GM19455 (cell line): ENCODE measurements at regions not wholly inside any gene's neighbourhood (a gene's known extent, or its start where the extent isn't known, plus 50 kb on each side); places are given as distances from the start of the nearest gene placed in this dataset.

Source experiments
- ATAC-seq: cut with Tn5 transposase; IDR thresholded peaks from one replicate; pipeline ENCODE4 v1.9.1; 2021; ENCODE audit not compliant: unreplicated experiment

DNA sequence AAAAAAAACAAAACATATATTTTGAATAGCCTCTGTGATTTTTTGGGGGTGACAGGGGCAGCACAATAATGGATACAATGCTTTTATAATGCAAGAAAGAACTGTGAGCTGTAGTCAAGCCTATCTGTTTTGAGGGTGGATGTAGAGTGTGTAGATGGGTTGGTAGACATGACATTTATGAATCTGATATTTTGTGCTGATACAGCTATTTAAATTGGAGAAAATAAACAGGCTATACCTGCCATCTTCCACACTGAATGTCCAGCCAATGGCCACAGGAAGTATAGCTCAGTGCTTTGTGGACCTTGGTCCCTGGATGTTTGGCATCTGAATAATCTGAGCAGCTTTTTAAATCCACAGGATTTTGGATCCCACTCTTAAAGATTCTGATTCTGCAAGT, 175.0 kb downstream of the NEDD1 start:
- no peak for ATAC-seq

DNA sequence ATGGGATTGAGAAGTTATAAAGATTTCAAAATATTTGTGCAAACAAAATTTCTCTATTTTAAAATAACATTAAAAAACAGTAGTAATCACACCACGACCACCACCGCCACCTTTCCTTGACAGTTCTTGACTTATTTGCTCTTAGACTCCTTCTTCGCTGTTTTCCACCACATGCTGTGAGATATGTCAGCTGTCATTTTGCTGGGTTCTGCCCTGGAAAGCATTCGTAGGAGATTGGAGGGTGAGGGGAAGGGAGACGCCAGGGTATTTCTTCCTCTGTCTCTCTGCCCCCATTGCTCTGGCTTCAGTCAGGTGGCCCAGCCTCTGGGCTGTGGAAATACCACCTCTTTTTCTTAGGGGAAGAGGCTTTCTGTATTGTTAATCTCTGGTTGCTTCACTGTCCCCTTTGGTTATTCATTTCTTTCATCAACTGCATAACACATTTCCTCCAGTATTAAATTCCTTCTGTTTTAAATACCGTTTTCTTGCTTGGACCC, 186.2 kb downstream of the NEDD1 start:
- ATAC-seq = no peak

DNA sequence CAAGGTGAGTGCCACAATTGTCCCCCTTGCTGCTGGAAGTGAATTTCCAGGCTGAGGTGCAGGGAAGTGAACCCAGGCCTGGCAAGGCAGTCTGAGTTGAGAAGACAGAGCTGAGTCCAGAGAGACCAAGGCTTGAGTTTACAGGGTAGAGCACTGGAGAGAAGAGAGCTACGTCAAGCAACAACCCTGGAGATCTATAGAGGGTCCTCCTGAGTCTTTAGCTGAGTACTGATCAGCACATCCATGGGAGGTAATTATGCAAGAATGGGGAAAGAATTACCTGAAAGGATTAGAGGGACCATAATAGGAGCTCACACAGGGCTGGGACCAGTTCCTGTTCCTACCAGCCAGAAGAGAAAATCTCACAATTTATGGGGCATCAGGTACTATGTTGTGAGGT, 190.7 kb downstream of the NEDD1 start:
- no peak for ATAC-seq

DNA sequence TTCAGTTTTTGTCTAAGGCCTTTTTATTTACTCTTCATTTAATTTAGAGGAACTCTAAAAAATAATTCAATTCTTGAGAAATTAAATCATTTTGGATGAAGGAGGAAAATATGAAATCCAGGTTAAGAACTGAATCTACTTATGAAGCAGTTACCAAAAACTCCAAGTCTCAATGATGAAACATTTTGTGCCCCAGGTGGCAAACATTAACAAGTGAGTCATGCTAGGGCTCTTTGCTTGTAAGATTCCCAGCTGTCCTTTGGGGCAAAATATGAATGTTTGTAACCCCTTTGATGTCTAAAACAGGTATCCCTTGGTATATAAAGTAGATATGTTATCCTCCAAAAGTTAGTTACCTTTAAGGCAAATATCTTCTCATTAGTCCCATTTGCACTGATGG, 202.4 kb downstream of the NEDD1 start:
- ATAC-seq = no peak

DNA sequence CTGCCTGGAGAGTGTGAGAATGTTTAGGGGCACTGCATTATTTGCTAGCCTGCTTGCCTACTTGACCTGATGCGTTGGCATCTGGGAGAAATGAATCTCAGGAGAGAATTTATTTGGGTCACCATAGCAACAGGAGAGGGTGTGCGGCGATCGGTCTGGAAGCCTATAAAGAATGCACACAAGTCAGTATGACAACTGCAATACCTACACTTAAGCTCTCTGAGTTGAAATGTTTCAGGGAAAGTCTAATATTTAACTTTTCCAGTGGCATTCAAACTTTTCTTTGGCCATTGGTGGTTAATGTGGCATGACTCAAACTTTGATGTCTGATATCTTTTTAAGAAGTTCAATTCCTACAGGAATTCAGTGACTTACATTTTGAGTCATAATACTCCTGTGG, 205.1 kb downstream of the NEDD1 start:
- ATAC-seq = no peak

DNA sequence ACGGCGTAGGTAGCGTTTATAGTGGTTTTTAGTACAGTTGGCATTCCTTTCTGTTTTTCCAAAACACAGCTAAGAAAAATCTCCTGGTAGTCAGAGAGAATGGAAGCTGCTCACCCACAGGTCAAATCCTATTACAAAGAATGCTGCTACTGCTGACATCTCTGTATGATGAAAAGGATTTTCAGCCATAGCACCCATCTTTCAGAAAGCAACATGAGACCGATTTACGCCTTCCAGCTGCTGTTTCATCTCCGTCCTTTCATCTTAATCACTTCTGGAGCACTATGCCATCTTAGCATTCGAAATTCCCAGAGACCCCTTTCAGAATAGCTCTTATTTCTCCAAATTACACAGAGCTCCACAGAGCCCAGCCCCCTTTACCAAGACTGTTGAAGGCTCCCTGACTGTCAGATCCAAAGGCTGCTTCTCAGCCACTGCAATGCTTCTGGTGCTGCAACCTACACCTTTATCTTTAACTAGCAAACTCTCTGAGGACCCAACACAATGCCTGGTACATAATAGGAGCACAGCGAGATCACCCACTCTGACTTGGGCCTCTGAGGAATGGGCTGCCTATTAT, 211.8 kb downstream of the NEDD1 start:
- ATAC-seq = no peak

DNA sequence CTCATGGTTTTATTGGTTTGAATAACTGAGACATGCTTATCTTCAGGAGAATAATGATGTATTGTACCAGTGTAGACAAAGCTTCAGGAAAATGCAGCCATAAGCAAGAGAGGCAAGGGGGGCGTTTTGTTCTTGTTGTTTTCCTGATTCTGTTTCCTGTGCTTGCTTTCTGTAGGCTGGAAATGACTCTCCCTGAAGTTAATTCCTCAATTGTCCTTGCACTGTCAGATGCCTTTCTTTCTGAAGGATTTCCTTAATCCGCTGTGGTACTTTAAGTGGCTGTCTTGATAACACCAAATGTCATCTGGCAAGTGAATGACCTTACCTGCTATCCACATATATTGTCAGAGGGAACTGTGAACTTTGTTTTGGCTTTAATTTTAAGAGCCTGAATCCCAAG, 220.0 kb downstream of the NEDD1 start:
- no peak for ATAC-seq

DNA sequence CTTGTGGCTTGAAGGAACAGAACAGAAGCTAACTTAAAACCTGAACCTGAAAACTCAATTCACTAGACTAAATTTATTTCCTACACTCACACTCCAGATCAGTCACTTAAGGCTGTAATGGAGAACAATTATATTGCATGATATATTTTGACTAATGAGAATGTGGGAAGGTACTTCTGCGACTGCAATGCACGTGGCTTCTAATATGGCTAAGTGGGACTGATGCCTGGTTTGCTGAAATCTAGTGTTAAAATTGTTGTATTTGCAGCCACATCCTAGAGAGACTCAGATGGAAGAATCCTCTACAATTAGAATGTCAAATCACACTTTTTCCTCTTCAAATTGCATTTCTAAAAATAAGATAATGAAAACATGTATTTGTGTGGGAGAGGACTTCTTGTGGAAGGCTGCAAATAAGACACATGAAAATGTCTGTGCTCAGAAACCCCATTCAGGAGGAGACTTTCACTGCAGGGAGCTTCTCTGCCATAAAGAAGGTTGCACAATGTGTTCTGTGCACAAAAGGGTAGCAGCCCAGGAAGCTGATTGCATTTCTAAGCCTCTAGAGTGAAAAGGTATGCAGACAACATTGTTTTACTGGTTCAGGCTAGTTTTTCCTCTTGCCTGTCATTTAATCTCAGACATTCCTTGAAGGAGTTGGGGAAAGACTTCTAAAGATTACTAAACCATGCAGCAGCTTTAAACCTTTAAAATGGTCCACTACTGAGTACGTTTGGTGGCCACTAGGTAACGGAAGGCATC, 224.3 kb downstream of the NEDD1 start:
- ATAC-seq = no peak

DNA sequence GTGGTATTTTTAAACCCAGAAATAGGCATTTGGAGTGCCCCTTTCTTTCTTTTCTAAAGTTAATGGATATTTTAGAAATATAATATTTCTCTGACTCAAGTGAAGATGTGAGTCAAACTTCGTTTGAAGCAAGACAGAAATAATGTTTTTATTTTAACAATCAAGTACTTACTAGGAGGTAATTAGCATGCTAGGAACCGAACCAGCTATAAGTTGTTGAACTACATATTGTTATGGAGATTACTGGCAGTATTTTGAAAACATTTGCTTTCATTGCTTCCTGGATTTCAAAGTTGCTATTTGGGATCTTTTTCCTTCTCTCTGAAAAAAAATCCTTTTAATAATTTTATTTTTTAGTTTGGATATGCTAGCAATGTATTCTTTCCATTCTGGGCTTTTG, 225.2 kb downstream of the NEDD1 start:
- ATAC-seq = no peak

- ATAC-seq = no peak
Measured at GRCh38 chr12:97134495-97134894, 227.4 kb downstream of the NEDD1 start.

- no peak for ATAC-seq
Measured at GRCh38 chr12:97140355-97140754, 233.3 kb downstream of the NEDD1 start.

DNA sequence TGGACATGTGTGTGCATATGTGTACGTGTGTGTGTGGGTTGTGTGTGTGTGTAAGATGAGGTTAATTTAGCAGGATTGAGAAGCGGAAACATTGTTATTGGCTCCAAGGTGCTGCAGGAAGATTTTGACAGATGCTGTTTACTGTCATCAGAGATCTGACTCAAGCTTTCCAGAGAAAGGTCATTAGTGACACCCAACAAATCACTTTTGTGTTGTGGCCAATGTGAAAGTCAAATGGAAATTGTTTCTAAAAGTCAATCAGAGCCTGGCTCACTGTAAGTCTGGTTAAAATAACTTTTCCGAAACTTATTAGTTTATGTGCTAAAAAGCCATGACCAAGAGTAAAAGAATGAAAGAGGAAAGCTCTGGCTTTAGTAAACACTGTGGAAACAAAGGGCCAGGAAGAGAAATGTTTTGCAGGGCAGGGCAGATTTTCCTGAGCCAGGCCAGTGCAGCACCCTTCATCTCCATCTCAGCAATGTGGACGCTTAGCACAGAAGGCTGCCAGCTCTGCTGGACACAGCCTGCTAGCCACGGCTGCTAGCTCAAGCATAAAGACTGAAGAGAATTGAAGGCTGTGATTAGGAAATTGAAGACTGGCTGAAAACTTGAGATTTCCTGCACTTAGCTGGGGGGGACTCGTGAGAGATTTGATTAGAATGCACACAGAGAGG, 235.8 kb downstream of the NEDD1 start:
- no peak for ATAC-seq

DNA sequence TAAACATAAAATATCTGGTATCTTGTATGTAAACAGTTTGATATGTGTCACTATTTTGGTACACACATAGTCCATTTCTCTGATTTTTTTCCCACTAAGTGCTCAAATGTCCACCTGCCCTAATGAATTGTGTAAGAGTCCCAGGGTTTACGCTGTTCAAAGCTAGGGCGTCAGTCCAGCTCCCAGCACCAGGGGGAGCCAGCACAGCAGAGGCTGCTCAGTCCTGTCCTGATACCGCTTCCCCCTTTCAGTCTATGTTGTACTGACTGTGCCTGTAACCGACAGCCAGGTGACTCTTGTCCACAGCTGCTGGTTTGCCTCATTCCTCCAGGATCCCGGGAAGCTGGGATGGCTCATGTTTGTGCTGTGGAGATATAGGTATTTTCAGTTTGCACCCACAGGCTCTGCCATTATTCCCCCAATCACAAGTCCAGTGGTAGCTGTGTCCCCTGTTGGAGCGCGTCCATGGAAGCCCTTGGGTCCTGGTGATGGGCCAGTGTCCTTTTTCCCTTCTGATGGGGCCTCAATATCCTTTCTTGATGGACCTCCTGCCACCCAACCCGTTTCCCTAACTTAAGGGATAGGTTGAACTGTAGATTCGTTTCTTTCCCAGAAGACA, 242.0 kb downstream of the NEDD1 start:
- peak; percentile 100 for ATAC-seq

DNA sequence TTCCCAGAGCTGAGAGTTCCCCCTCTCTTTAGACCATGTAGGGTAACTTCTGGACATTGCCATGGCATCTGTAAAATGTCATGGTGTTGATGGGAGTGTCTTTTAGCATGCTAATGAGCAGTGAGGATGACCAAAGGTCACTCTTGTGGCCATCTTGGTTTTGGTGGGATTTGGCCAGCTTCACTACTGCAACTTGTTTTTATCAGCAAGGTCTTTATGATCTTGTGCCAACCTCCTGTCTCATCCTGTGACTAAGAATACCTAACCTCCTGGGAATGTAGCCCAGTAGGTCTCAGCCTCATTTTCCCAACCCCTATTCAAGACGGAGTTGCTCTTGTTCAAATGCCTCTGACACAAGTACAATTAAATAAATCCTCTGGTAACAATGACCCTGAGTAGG, 244.4 kb downstream of the NEDD1 start:
- ATAC-seq = no peak

DNA sequence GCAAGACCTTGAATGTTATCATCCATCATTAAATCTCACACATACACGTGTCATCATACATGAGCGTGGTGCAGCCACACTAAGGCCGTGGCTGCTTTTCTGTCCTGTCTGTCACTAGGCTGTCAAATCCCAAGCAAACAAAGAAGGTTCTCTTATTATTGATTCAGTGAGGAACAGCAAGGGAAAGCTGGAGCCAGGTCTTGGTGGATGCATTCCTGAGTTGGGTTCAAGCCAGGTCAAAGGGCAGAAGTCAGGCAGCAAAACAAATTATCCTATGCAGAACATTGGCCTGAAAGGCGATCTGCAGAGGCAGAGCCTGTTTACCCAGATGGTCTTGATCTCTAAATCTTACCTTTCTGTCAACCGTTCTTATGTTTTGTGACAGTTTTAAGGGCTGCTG, 252.3 kb downstream of the NEDD1 start:
- no peak for ATAC-seq

- ATAC-seq = no peak
Measured at GRCh38 chr12:97160277-97160676, 253.2 kb downstream of the NEDD1 start.

DNA sequence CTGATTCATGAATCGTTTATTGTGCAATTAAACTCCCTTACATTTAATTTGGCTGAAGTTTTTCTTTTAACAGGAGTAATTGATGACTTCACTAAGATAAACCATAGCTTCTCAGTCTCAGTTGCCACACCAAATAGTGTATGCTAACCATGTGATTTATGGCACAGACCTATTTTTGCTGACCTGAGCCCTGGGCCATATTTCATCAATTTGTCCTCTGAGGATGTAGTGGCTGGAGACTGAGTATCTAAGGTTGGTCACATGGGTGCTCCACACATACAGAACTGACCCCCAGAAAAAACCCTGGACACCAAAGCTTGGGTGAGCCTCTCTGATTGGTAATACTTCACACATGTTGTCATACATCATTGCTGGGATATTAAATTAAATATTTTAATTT, 255.1 kb downstream of the NEDD1 start:
- ATAC-seq = no peak

DNA sequence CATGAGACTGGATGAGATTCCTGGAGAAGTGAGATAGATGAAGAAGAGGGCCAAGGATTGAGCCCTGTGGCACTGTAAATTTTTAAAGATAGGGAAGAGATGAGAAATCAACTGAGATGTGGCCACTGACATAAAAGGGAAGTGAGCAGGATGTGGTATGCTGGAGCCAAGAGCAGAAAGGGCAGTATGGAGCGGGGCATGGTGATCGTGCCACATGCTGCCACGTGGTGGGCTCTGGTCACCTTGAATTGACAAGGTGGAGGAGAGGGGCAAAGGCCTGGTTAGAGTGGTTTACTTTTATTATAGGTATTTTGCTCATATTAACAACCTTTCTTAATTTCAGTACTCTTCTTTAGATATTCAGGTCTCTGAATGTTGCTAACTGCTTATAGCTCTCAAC, 257.9 kb downstream of the NEDD1 start:
- no peak for ATAC-seq

DNA sequence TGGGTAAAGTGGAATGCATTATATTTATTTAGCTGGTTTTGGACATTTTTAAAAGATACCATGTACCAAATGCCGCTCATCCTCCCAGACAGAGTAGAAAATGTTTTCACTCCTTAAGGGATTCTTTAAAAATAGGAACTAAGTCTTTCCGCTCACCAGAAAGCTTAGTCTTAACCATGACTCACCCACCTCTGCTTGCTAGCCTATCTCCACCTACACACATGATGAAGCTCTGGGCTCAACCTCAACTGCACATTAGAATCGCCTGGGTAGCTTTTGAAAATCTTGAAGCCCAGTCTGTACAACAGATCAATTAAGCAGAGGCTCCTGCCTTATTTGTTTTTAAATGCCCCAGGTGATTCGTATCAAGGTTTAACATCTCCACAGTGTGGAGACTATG, 260.5 kb downstream of the NEDD1 start:
- ATAC-seq = no peak

- ATAC-seq = no peak
Measured at GRCh38 chr12:97168804-97169203, 261.7 kb downstream of the NEDD1 start.

DNA sequence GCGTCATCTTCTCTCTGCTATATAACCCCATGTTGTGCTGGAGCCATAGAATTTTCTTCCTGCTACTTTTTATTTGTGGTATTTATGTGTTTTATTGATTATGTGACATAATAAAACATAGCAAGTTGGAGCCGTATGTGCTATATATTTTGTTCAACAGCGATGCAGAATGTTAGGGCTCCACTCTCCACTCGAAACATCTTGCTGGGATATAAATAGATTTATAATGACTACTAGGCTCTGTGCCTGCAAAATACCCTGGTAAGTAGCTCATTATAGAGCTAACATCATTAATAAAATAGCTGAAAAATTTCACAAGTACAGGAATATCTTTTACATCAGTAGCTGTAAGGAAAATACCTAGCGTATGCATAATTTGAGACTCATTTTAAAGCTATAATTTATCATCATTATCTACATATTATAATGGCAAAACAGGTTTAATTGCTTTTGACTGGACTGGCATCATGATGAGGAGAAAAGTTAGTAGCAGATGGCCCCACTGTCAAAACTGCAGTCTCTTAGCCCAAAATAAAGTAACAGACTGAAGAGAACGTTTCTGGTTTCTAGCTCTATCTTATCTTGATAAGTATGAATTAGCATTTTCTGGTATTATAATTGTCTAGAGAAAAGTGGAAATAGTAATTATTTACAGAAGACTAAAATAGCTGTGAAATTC, 263.0 kb downstream of the NEDD1 start:
- ATAC-seq = no peak
